ENCODE measurements at regions not wholly inside any gene's neighbourhood (a gene's known extent, or its start where the extent isn't known, plus 50 kb on each side); places are given as distances from the start of the nearest gene placed in this dataset.
A peak's percentile ranks its signal among the peaks of the same experiment; 100 is the strongest.

DNA sequence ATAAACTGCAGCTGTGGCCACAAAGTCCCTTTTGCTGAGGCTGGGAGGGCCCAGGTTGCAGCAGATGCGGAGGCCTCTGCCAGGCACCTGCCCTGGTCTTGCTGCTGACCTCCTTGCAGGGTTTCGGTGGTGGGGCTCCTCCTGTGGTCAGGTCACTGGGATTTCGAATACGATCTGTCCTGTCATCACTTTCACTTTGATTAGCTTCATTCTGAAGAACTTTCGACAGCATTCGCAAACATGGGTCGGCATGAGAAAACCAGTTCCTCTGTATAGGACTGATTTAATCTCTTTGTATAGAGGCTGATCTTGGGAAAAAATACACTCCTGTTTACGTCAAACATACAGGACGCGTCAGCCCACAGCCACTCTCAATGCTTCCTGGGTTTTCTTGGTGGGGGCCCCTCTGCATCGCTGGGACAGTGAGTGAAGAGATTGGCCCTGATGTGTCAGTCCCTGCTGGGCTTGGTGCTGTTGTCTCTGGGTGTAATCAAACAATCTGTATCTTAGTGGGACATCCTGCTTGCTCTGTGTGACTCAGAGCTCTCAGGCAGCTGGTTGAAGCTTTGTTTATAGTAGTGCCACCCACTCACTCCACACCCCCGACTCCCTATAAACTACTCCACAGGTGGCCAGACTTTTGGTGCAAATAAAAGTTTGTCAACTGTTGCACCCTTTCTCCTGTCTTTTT lies 209.4 kb upstream of the CXCR4 start:
- WGBS (ENCODE audit: missing lambda C conversion rate), result 46% methylated on average over 12 of the region's 12 CpGs
- H3K9me3 ChIP-seq, result no peaks in the 10 kb centered on the region
- ChIA-PET CTCF (no interaction called here), POLR2A (no interaction called here)
- H3K27ac ChIP-seq, result no peak overlapping the region
- no peak overlapping the region for H3K4me3 ChIP-seq
- H3K4me2 ChIP-seq, result peak overlapping the region; percentile 42; the same call in 2 of the 3 replicates
- FAIRE-seq, result no peak
- no peak for TF ChIP-seq SMC3 (IDR thresholded peaks at IDR 0.05)
- no peak for TF ChIP-seq ZC3H11A (IDR thresholded peaks at IDR 0.05)
- no peak for TF ChIP-seq RAD21 (conservative IDR thresholded peaks at IDR 0.05 in 1 of 2, IDR thresholded peaks at IDR 0.05 in 1 of 2)
- TF ChIP-seq JUNB (IDR thresholded peaks at IDR 0.05), result no peak
- no peak for TF ChIP-seq HOXB5 (CRISPR knock-in tag; IDR thresholded peaks at IDR 0.05)
- no peak for TF ChIP-seq HOXA7 (CRISPR knock-in tag; IDR thresholded peaks at IDR 0.05)
- no peak for TF ChIP-seq CHD4 (IDR thresholded peaks at IDR 0.05; ENCODE audit: borderline replicate concordance)
- TF ChIP-seq SREBF2 (IDR thresholded peaks at IDR 0.05), result no peak
- TF ChIP-seq NR3C1 (IDR thresholded peaks at IDR 0.05), result no peak
- TF ChIP-seq, protein P1, sequence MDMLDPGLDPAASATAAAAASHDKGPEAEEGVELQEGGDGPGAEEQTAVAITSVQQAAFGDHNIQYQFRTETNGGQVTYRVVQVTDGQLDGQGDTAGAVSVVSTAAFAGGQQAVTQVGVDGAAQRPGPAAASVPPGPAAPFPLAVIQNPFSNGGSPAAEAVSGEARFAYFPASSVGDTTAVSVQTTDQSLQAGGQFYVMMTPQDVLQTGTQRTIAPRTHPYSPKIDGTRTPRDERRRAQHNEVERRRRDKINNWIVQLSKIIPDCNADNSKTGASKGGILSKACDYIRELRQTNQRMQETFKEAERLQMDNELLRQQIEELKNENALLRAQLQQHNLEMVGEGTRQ (IDR thresholded peaks at IDR 0.05), result no peak
- no peak for TF ChIP-seq HMGXB4 (CRISPR knock-in tag; IDR thresholded peaks at IDR 0.05; ENCODE audit: borderline replicate concordance)
- no peak for TF ChIP-seq RARB (CRISPR knock-in tag; IDR thresholded peaks at IDR 0.05)
- no peak for TF ChIP-seq TP53 (CRISPR knock-in tag; IDR thresholded peaks at IDR 0.05)
- no peak for TF ChIP-seq POLR2A (IDR thresholded peaks at IDR 0.05; ENCODE audit: low read length)
- TF ChIP-seq BCL3 (IDR thresholded peaks at IDR 0.05), result no peak
- no peak for TF ChIP-seq KDM1A (IDR thresholded peaks at IDR 0.05; ENCODE audit: low read depth)
- peak in 1 of 2 experiments; percentile 71; a peak in 3 of 6 replicates for ATAC-seq
- H3K4me1 ChIP-seq, result no peaks in the 10 kb centered on the region
- peak in 1 of 2 experiments; percentile 27 for DNase-seq (ENCODE audit: low read depth in 1 of 2, low spot score in 1 of 2)

DNA sequence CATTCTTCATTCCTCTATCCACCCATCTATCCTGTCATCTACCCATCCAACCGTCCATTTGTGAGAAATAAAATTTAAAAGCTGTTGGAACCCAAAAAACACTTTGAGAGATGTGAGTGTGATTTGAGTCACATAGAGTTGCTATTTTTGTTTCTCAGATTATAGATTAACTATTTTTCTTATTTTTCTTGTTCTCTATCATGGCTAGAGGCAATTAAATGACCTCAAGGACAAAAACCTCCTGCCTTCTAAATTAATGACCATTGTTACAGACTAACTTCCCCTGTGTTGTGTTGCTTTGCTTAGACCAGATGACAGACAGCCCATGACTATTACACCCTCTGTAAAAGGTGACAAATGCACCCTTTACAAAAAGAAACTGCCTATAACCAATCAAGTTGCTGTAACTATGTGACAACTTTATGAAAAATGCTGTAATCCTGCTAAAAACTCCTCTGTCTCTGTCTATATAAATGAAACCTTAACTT lies 207.9 kb upstream of the CXCR4 start:
- Histone ChIP-seq H3K27ac (no peak overlapping the region), H3K4me1 (no peaks in the 10 kb centered on the region), H3K9me3 (no peaks in the 10 kb centered on the region), H3K4me3 (no peak overlapping the region), H3K4me2 (no peak overlapping the region)
- ChIA-PET POLR2A (no interaction called here), CTCF (no interaction called here)
- TF ChIP-seq, protein P1 (IDR thresholded peaks at IDR 0.05), result no peak
- no peak for TF ChIP-seq JUN (IDR thresholded peaks at IDR 0.05)
- no peak for TF ChIP-seq HEYL (CRISPR knock-in tag; IDR thresholded peaks at IDR 0.05)
- no peak for TF ChIP-seq RFX5 (IDR thresholded peaks at IDR 0.05)
- no peak for TF ChIP-seq RAD21 (conservative IDR thresholded peaks at IDR 0.05 in 1 of 2, IDR thresholded peaks at IDR 0.05 in 1 of 2)
- no peak for TF ChIP-seq CBX8 (IDR thresholded peaks at IDR 0.05)
- no peak for TF ChIP-seq ESRRA (IDR thresholded peaks at IDR 0.05; ENCODE audit: borderline replicate concordance, low read length)
- TF ChIP-seq BHLHE40 (IDR thresholded peaks at IDR 0.05; ENCODE audit: low read depth, low read length), result no peak
- TF ChIP-seq KDM5A (IDR thresholded peaks at IDR 0.05), result no peak
- TF ChIP-seq ZFP36 (IDR thresholded peaks at IDR 0.05; ENCODE audit: borderline replicate concordance, partially characterized antibody), result no peak
- no peak for TF ChIP-seq MAZ (IDR thresholded peaks at IDR 0.05; ENCODE audit: borderline replicate concordance, low read depth, low read length)
- TF ChIP-seq RCOR1 (IDR thresholded peaks at IDR 0.05; ENCODE audit: low read depth, low read length), result no peak
- TF ChIP-seq CHD2 (IDR thresholded peaks at IDR 0.05; ENCODE audit: low read length, partially characterized antibody), result no peak
- no peak for TF ChIP-seq PBX3 (IDR thresholded peaks at IDR 0.05)
- TF ChIP-seq JUNB (IDR thresholded peaks at IDR 0.05), result no peak
- DNase-seq (ENCODE audit: low read depth in 1 of 2, low spot score in 1 of 2) (no peak), FAIRE-seq (no peak), ATAC-seq (no peak)
- WGBS (ENCODE audit: missing lambda C conversion rate), result 70% methylated on average over 1 of the region's 1 CpG

Measured in A549 (cell line).